ENCODE measurements at regions not wholly inside any gene's neighbourhood (a gene's known extent, or its start where the extent isn't known, plus 50 kb on each side); places are given as distances from the start of the nearest gene placed in this dataset.

- DNase-seq (ENCODE audit: low spot score): no peak
- Histone ChIP-seq H3K27me3 (ENCODE audit: control insufficient read depth in 1 of 2, insufficient read depth in 2 of 2, low read length in 2 of 2) (no peaks in the 10 kb centered on the region), H3K36me3 (replicated peaks in 1 of 2; ENCODE audit: control insufficient read depth in 1 of 2, insufficient read depth in 2 of 2, low read length in 2 of 2) (no peaks in the 10 kb centered on the region), H3K9ac (ENCODE audit: insufficient read depth, low read depth, low read length) (no peak overlapping the region), H2AFZ (ENCODE audit: low read length) (no peak overlapping the region), H3K4me3 (replicated peaks in 1 of 3; ENCODE audit: insufficient read depth in 1 of 3, low read depth in 2 of 3, low read length in 3 of 3) (no peak overlapping the region), H4K20me1 (ENCODE audit: insufficient read depth, low read length) (no peaks in the 10 kb centered on the region), H3K4me1 (ENCODE audit: insufficient read depth, low read length) (no peaks in the 10 kb centered on the region), H3K4me2 (ENCODE audit: low read depth, low read length) (no peak overlapping the region), H3K9me3 (ENCODE audit: low read length) (no peaks in the 10 kb centered on the region), H3K27ac (ENCODE audit: extremely low read length, insufficient read depth, low read length) (no peak overlapping the region), H3K79me2 (ENCODE audit: insufficient read depth, low read length) (no peaks in the 10 kb centered on the region)
- ChIA-PET CTCF (ENCODE audit: low intra/inter-chr PET ratio, low total read pairs) (no interaction called here), POLR2A (no interaction called here)
- in situ Hi-C loops (cut with HindIII; ENCODE audit: extremely low pct_ligation_motif_present, low pct_unique_long_range_greater_than_20kb) (no loop called here), intact Hi-C loops (cut with micrococcal nuclease; ENCODE audit: unreplicated experiment) (no loop called here)
- FAIRE-seq: no peak
- WGBS (ENCODE audit: low lambda C conversion rate): under 1% methylated on average over 2 of the region's 2 CpGs
- TF ChIP-seq TFDP2 (CRISPR knock-in tag; IDR thresholded peaks at IDR 0.05): no peak
- no peak for TF ChIP-seq ZSCAN12 (CRISPR knock-in tag; IDR thresholded peaks at IDR 0.05)
- TF ChIP-seq NAIF1 (CRISPR knock-in tag; IDR thresholded peaks at IDR 0.05; ENCODE audit: borderline replicate concordance): no peak
- no peak for TF ChIP-seq ZNF580 (CRISPR knock-in tag; IDR thresholded peaks at IDR 0.05; ENCODE audit: borderline replicate concordance, low read depth)
- TF ChIP-seq KLF12 (CRISPR knock-in tag; IDR thresholded peaks at IDR 0.05; ENCODE audit: borderline replicate concordance): no peak
- TF ChIP-seq ZNF839 (CRISPR knock-in tag; IDR thresholded peaks at IDR 0.05; ENCODE audit: borderline replicate concordance): no peak
- no peak for TF ChIP-seq ZNF678 (CRISPR knock-in tag; IDR thresholded peaks at IDR 0.05)
- no peak for TF ChIP-seq GFI1 (CRISPR knock-in tag; IDR thresholded peaks at IDR 0.05; ENCODE audit: borderline replicate concordance)
- no peak for TF ChIP-seq THYN1 (CRISPR knock-in tag; IDR thresholded peaks at IDR 0.05; ENCODE audit: borderline replicate concordance, low read depth)
- TF ChIP-seq ZNF317 (CRISPR knock-in tag; IDR thresholded peaks at IDR 0.05): no peak
- no peak for ATAC-seq
- no TSS peak for BruUV-seq (replicated peaks)
These were observed 163.6 kb upstream of the GRIN3A start for GRCh38 chr9:101902051-101902450.

Data from HepG2 (cell line).